ENCODE measurements at regions not wholly inside any gene's neighbourhood (a gene's known extent, or its start where the extent isn't known, plus 50 kb on each side); places are given as distances from the start of the nearest gene placed in this dataset.

GRCh38 chr5:68161156-68161555 lies 54.4 kb upstream of the PIK3R1 start:
- CTCF ChIA-PET (ENCODE audit: partially characterized antibody), result no interaction called here
- H3K4me3 ChIP-seq (ENCODE audit: low read length in 2 of 2), result no peak overlapping the region
- no peak for DNase-seq
- no peak overlapping the region for H3K27ac ChIP-seq (ENCODE audit: low read depth, low read length)
- no peaks in the 10 kb centered on the region for H3K36me3 ChIP-seq (ENCODE audit: insufficient read depth, low read length)
- Mint-ChIP-seq H3K4me3 (no peak overlapping the region), H3K4me1 (no peaks in the 10 kb centered on the region), H3K27ac (no peak overlapping the region), H3K27me3 (no peaks in the 10 kb centered on the region), H3K36me3 (no peaks in the 10 kb centered on the region), H3K9me3 (no peaks in the 10 kb centered on the region)
- no peaks in the 10 kb centered on the region for H3K9me3 ChIP-seq (ENCODE audit: control insufficient read depth in 1 of 2, low read length in 2 of 2)
- no peaks in the 10 kb centered on the region for H3K27me3 ChIP-seq (ENCODE audit: insufficient read depth, low read length)
- POLR2A ChIA-PET (ENCODE audit: partially characterized antibody), result no interaction called here
- H3K4me1 ChIP-seq (ENCODE audit: insufficient read depth, low read length), result no peaks in the 10 kb centered on the region
- intact Hi-C loops (cut with micrococcal nuclease), result no loop called here

GRCh38 chr5:68159224-68159951 lies 56.2 kb upstream of the PIK3R1 start:
- H3K27ac Mint-ChIP-seq, result no peak overlapping the region
- Histone ChIP-seq H3K36me3 (ENCODE audit: insufficient read depth, low read length) (no peaks in the 10 kb centered on the region), H3K4me3 (ENCODE audit: low read length in 2 of 2) (no peak overlapping the region), H3K27me3 (ENCODE audit: insufficient read depth, low read length) (no peaks in the 10 kb centered on the region), H3K27ac (ENCODE audit: low read depth, low read length) (no peak overlapping the region), H3K4me1 (ENCODE audit: insufficient read depth, low read length) (no peaks in the 10 kb centered on the region), H3K9me3 (ENCODE audit: control insufficient read depth in 1 of 2, low read length in 2 of 2) (no peaks in the 10 kb centered on the region)
- POLR2A ChIA-PET (ENCODE audit: partially characterized antibody), result no interaction called here
- H3K36me3 Mint-ChIP-seq, result no peaks in the 10 kb centered on the region
- H3K4me1 Mint-ChIP-seq, result no peaks in the 10 kb centered on the region
- no peak for DNase-seq
- CTCF ChIA-PET (ENCODE audit: partially characterized antibody), result no interaction called here
- H3K4me3 Mint-ChIP-seq, result no peak overlapping the region
- H3K27me3 Mint-ChIP-seq, result no peaks in the 10 kb centered on the region
- intact Hi-C loops (cut with micrococcal nuclease), result no loop called here
- no peaks in the 10 kb centered on the region for H3K9me3 Mint-ChIP-seq

GRCh38 chr5:68155940-68156339 lies 59.6 kb upstream of the PIK3R1 start:
- ChIA-PET POLR2A (ENCODE audit: partially characterized antibody) (no interaction called here), CTCF (ENCODE audit: partially characterized antibody) (no interaction called here)
- Histone ChIP-seq H3K4me3 (ENCODE audit: low read length in 2 of 2) (no peak overlapping the region), H3K36me3 (ENCODE audit: insufficient read depth, low read length) (no peaks in the 10 kb centered on the region), H3K4me1 (ENCODE audit: insufficient read depth, low read length) (no peaks in the 10 kb centered on the region), H3K9me3 (ENCODE audit: control insufficient read depth in 1 of 2, low read length in 2 of 2) (no peaks in the 10 kb centered on the region), H3K27ac (ENCODE audit: low read depth, low read length) (no peak overlapping the region), H3K27me3 (ENCODE audit: insufficient read depth, low read length) (no peaks in the 10 kb centered on the region)
- intact Hi-C loops (cut with micrococcal nuclease), result no loop called here
- Mint-ChIP-seq H3K4me1 (no peaks in the 10 kb centered on the region), H3K27me3 (no peaks in the 10 kb centered on the region), H3K36me3 (no peaks in the 10 kb centered on the region), H3K4me3 (no peak overlapping the region), H3K9me3 (no peaks in the 10 kb centered on the region), H3K27ac (no peak overlapping the region)
- no peak for DNase-seq

DNA sequence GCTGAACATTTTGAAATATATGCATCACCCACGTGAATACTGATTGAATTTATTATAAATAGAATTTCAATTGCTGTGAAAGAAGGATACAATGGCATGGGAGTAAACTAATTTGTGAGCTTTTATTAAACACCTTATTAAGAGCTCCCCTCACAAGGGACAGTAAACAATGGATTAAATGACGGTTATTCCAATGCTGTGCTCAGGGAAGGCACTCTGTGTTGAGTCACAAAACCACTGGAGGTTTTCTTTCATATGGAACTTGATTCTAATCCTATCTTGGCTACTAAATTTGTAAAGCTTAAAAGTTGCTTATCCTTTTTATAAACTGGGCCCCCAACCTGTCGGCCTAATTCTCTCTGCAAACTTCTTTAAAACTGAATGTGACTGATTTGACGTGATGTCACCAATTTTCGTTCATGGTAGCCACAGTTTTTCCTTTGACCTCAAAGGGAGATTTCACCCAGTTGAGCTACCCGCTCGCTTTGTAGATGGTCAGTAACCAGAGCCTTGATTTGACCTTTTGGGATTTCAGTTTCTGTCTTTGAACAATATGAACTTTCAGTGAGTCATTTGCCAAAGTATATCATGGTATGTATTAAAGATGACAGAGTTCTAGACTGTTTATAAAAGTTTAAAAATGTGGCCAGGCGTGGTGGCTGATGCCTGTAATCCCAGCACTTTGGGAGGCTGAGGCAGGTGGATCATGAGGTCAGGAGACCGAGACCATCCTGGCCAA lies 61.3 kb upstream of the PIK3R1 start:
- CTCF ChIA-PET (ENCODE audit: partially characterized antibody), result interaction anchor here (0.9 kb wide), 1 partner anchor 118 kb away, joined by 3 read pairs; no protein-coding TSS in a partner anchor
- H3K4me1 Mint-ChIP-seq, result peaks cover 0 to 2% (median 0%) of the 10 kb centered on the region in 4 donors
- H3K9me3 ChIP-seq (ENCODE audit: control insufficient read depth in 1 of 2, low read length in 2 of 2), result no peaks in the 10 kb centered on the region
- H3K4me3 Mint-ChIP-seq, result no peak overlapping the region
- no peaks in the 10 kb centered on the region for H3K36me3 Mint-ChIP-seq
- H3K4me1 ChIP-seq (ENCODE audit: insufficient read depth, low read length), result no peaks in the 10 kb centered on the region
- peaks cover 0 to 1% (median 0%) of the 10 kb centered on the region in 8 donors for H3K9me3 Mint-ChIP-seq
- no peak overlapping the region for H3K27ac Mint-ChIP-seq
- DNase-seq, result no peak
- no peaks in the 10 kb centered on the region for H3K27me3 ChIP-seq (ENCODE audit: insufficient read depth, low read length)
- intact Hi-C loops (cut with micrococcal nuclease), result no loop called here
- no peak overlapping the region for H3K4me3 ChIP-seq (ENCODE audit: low read length in 2 of 2)
- no peak overlapping the region for H3K27ac ChIP-seq (ENCODE audit: low read depth, low read length)
- H3K27me3 Mint-ChIP-seq, result no peaks in the 10 kb centered on the region
- POLR2A ChIA-PET (ENCODE audit: partially characterized antibody), result no interaction called here
- H3K36me3 ChIP-seq (ENCODE audit: insufficient read depth, low read length), result no peaks in the 10 kb centered on the region

DNA sequence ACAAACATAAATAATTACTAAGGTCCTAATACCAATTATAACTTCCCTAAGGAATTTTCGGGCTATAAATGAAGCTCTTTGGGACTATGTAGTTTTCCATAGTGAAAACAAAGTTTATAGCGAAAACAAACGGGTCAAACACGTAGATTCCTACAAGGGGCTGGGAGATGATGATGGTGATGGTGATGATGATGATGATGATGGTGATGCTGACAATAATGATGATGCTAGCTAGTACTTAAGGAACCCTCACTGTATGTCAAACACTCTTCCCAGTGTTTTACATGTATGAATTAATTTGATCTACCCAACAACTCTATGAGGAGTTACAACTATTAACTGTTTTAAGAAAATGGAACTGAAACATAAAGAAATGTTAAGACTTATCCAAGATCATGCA lies 63.7 kb upstream of the PIK3R1 start:
- Mint-ChIP-seq H3K27ac (no peak overlapping the region), H3K9me3 (peaks cover 0 to 3% (median 0%) of the 10 kb centered on the region in 8 donors), H3K4me1 (peaks cover 0 to 7% (median 3%) of the 10 kb centered on the region in 4 donors), H3K27me3 (no peaks in the 10 kb centered on the region), H3K36me3 (no peaks in the 10 kb centered on the region), H3K4me3 (no peak overlapping the region)
- Histone ChIP-seq H3K9me3 (ENCODE audit: control insufficient read depth in 1 of 2, low read length in 2 of 2) (no peaks in the 10 kb centered on the region), H3K4me1 (ENCODE audit: insufficient read depth, low read length) (no peaks in the 10 kb centered on the region), H3K27me3 (ENCODE audit: insufficient read depth, low read length) (no peaks in the 10 kb centered on the region), H3K27ac (ENCODE audit: low read depth, low read length) (no peak overlapping the region), H3K4me3 (ENCODE audit: low read length in 2 of 2) (no peak overlapping the region), H3K36me3 (ENCODE audit: insufficient read depth, low read length) (no peaks in the 10 kb centered on the region)
- ChIA-PET CTCF (ENCODE audit: partially characterized antibody) (no interaction called here), POLR2A (ENCODE audit: partially characterized antibody) (no interaction called here)
- no peak for DNase-seq
- intact Hi-C loops (cut with micrococcal nuclease), result no loop called here

GRCh38 chr5:68149189-68149588 lies 66.4 kb upstream of the PIK3R1 start:
- no peaks in the 10 kb centered on the region for H3K9me3 ChIP-seq (ENCODE audit: control insufficient read depth in 1 of 2, low read length in 2 of 2)
- H3K27me3 ChIP-seq (ENCODE audit: insufficient read depth, low read length), result no peaks in the 10 kb centered on the region
- Mint-ChIP-seq H3K36me3 (no peaks in the 10 kb centered on the region), H3K27me3 (no peaks in the 10 kb centered on the region), H3K4me1 (peaks cover 0 to 7% (median 3%) of the 10 kb centered on the region in 4 donors), H3K9me3 (peaks cover 0 to 3% (median 0%) of the 10 kb centered on the region in 8 donors), H3K27ac (no peak overlapping the region), H3K4me3 (no peak overlapping the region)
- no peak overlapping the region for H3K27ac ChIP-seq (ENCODE audit: low read depth, low read length)
- ChIA-PET POLR2A (ENCODE audit: partially characterized antibody) (no interaction called here), CTCF (ENCODE audit: partially characterized antibody) (no interaction called here)
- no peak overlapping the region for H3K4me3 ChIP-seq (ENCODE audit: low read length in 2 of 2)
- H3K4me1 ChIP-seq (ENCODE audit: insufficient read depth, low read length), result no peaks in the 10 kb centered on the region
- no peaks in the 10 kb centered on the region for H3K36me3 ChIP-seq (ENCODE audit: insufficient read depth, low read length)
- no peak for DNase-seq
- intact Hi-C loops (cut with micrococcal nuclease), result no loop called here

- ChIA-PET CTCF (ENCODE audit: partially characterized antibody) (no interaction called here), POLR2A (ENCODE audit: partially characterized antibody) (no interaction called here)
- Mint-ChIP-seq H3K27me3 (no peaks in the 10 kb centered on the region), H3K9me3 (peaks cover 0 to 10% (median 2%) of the 10 kb centered on the region in 8 donors), H3K27ac (no peak overlapping the region), H3K4me3 (no peak overlapping the region), H3K36me3 (no peaks in the 10 kb centered on the region), H3K4me1 (peaks cover 0 to 7% (median 3%) of the 10 kb centered on the region in 4 donors)
- intact Hi-C loops (cut with micrococcal nuclease), result no loop called here
- DNase-seq, result no peak
- no peaks in the 10 kb centered on the region for H3K36me3 ChIP-seq (ENCODE audit: insufficient read depth, low read length)
- no peaks in the 10 kb centered on the region for H3K4me1 ChIP-seq (ENCODE audit: insufficient read depth, low read length)
- H3K9me3 ChIP-seq (ENCODE audit: control insufficient read depth in 1 of 2, low read length in 2 of 2), result no peaks in the 10 kb centered on the region
- no peaks in the 10 kb centered on the region for H3K27me3 ChIP-seq (ENCODE audit: insufficient read depth, low read length)
- H3K4me3 ChIP-seq (ENCODE audit: low read length in 2 of 2), result no peak overlapping the region
- H3K27ac ChIP-seq (ENCODE audit: low read depth, low read length), result no peak overlapping the region
Measured at GRCh38 chr5:68148096-68148495, 67.5 kb upstream of the PIK3R1 start.
